Neural cell (in vitro differentiated cells): ENCODE measurements at regions not wholly inside any gene's neighbourhood (a gene's known extent, or its start where the extent isn't known, plus 50 kb on each side); places are given as distances from the start of the nearest gene placed in this dataset.

ENCODE experiments used
- CTCF ChIP-seq: fragments of 450-650 bp; IDR thresholded peaks from 2 replicates; pipeline ENCODE4 v1.5.1; 2014; ENCODE audit warnings: antibody characterized with exemption, mild to moderate bottlenecking, moderate library complexity; ENCODE audit not compliant: poor library complexity, severe bottlenecking
- EP300 ChIP-seq: fragments of 450-650 bp; conservative IDR thresholded peaks from 2 replicates; pipeline ENCODE4 v1.6.1; 2014; ENCODE audit warnings: antibody characterized with exemption, mild to moderate bottlenecking, moderate library complexity; ENCODE audit not compliant: poor library complexity, severe bottlenecking
- MXI1 ChIP-seq: fragments of 450-650 bp; conservative IDR thresholded peaks from 2 replicates; pipeline ENCODE4 v1.6.1; 2014; ENCODE audit warnings: antibody characterized with exemption, mild to moderate bottlenecking; ENCODE audit not compliant: poor library complexity, severe bottlenecking
- POLR2AphosphoS5 ChIP-seq: IDR thresholded peaks from 2 replicates; pipeline ENCODE4 v1.6.1; 2012

- TF ChIP-seq CTCF (no peak), EP300 (no peak), MXI1 (no peak), POLR2AphosphoS5 (no peak)
Measured at GRCh38 chr5:99644822-99645221, 716.0 kb upstream of the CHD1 start.
